ENCODE measurements at regions not wholly inside any gene's neighbourhood (a gene's known extent, or its start where the extent isn't known, plus 50 kb on each side); places are given as distances from the start of the nearest gene placed in this dataset.

DNA sequence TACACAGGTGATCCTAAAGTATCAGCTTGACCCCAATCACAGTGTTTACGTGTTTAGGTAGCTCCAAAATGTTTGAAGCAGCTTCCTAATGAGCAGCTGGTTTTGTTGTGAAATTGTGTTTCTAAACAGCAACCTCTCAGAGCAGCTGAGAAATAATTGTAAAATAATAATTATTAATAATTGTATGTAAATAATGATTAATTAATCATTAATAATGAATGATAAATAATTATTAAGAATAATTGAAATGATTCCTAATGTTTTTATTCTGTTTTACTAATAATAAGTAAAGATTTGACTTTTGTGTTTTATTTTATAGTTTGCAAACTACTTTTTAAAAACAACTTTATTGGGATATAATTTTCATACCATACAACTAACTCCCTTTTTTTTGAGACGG is 182.2 kb downstream of the URB2 start:
- no peak overlapping the region for H3K27ac ChIP-seq
- TF ChIP-seq, protein P1, sequence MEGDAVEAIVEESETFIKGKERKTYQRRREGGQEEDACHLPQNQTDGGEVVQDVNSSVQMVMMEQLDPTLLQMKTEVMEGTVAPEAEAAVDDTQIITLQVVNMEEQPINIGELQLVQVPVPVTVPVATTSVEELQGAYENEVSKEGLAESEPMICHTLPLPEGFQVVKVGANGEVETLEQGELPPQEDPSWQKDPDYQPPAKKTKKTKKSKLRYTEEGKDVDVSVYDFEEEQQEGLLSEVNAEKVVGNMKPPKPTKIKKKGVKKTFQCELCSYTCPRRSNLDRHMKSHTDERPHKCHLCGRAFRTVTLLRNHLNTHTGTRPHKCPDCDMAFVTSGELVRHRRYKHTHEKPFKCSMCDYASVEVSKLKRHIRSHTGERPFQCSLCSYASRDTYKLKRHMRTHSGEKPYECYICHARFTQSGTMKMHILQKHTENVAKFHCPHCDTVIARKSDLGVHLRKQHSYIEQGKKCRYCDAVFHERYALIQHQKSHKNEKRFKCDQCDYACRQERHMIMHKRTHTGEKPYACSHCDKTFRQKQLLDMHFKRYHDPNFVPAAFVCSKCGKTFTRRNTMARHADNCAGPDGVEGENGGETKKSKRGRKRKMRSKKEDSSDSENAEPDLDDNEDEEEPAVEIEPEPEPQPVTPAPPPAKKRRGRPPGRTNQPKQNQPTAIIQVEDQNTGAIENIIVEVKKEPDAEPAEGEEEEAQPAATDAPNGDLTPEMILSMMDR (conservative IDR thresholded peaks at IDR 0.05), result no peak
- no peak for TF ChIP-seq ZFX (IDR thresholded peaks at IDR 0.05)

DNA sequence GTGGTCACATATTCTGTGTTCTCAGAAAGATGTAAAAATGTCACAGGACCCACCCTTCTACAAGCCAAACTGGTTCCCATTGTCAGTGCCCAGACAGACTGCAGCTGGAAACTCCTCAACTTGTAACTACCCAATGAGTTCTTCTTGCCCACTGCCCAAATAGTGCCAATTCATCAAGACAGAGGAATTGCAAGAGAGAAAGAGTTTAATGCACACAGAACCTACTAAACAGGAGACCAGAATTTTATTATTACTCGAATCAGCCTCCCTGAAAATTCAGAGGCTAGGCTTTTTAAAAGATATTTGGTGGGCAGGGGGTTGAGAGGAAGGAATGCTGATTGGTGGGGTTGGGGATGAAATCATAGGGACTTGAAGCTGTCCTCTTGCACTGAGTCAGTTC is 184.1 kb downstream of the URB2 start:
- no peak overlapping the region for H3K27ac ChIP-seq
- TF ChIP-seq, protein P1 (conservative IDR thresholded peaks at IDR 0.05), result no peak
- TF ChIP-seq ZFX (IDR thresholded peaks at IDR 0.05), result no peak

DNA sequence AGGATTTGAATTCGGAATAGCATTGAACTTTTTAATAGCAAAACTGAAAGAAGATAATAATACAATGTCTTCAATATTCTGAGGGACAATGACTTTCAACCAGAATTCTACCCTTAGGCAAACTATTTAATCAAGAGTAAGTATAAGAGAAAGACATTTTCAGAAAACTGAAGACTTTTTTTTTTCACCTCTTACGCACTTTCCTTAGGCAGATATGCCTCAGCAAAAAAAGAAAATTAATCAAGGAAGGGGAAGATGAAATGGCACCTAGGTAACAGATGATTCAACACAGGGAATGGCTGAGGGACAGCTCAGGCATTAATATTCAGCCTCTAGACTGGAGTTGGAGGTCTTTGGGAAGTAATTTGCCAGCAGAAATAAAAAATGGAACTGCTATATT is 184.9 kb downstream of the URB2 start:
- no peak for TF ChIP-seq ZFX (IDR thresholded peaks at IDR 0.05)
- TF ChIP-seq, protein P1 (conservative IDR thresholded peaks at IDR 0.05), result no peak
- no peak overlapping the region for H3K27ac ChIP-seq

DNA sequence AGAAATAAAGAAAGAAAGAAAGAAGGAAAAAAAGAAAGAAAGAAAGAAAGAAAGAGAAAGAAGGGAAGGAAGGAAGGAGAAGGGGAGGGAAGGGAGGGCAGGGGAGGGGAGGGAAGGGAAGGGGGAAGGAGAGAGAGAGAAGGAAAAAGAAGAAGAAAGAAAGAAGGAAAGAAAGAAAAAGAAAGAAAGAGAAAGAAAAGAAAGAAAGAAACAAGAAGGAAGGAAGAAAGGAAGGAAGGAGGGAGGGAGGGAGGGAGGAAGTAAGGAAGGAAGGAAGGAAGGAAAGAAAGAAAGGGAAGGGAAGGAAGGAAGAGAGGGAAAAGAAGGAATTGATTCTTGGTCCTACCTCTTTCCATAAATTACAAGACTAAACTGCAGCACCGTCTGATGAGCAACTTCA is 186.1 kb downstream of the URB2 start:
- H3K27ac ChIP-seq, result no peak overlapping the region
- no peak for TF ChIP-seq ZFX (IDR thresholded peaks at IDR 0.05)
- TF ChIP-seq, protein P1 (conservative IDR thresholded peaks at IDR 0.05), result no peak

DNA sequence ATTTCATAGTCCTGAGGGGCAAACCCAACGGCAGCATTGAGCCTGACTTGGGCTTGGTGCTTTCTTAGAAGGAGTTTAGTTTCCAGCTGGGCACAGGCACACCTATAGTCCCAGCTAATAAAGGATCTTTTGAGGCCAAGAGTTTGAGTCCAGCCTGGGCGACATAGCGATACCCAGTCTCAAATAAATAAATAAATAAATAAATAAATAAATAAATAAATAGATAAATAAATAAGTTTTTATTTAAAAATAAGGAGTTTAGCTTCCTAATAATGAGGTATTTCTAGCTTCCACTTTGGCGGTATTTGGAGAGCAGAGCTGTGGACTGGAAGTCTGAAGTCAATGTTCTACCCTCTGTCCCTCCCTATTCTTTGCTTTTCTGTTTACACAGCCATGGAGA is 186.6 kb downstream of the URB2 start:
- H3K27ac ChIP-seq, result no peak overlapping the region
- TF ChIP-seq ZFX (IDR thresholded peaks at IDR 0.05), result no peak
- TF ChIP-seq, protein P1 (conservative IDR thresholded peaks at IDR 0.05), result no peak

DNA sequence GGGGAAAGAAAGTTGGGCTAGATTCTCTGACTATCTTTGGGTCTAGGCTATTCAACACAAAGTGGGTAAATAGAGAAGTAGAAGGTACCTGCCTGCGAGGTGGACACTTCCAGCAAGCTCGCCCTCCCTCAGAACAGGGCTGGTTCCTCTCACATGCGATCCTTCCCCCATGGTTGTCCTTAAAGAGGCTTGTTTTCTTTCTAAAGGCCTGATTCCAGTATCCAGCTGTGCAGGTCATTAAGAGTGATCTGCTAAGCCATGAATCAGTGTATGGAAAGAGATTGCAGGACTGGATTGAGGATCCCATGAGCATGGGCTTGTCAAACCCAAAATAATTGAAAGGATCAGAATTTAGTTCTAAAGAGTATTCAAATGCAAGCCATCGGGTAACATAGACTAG is 189.0 kb downstream of the URB2 start:
- H3K27ac ChIP-seq, result no peak overlapping the region
- TF ChIP-seq ZFX (IDR thresholded peaks at IDR 0.05), result no peak
- TF ChIP-seq, protein P1 (conservative IDR thresholded peaks at IDR 0.05), result no peak

DNA sequence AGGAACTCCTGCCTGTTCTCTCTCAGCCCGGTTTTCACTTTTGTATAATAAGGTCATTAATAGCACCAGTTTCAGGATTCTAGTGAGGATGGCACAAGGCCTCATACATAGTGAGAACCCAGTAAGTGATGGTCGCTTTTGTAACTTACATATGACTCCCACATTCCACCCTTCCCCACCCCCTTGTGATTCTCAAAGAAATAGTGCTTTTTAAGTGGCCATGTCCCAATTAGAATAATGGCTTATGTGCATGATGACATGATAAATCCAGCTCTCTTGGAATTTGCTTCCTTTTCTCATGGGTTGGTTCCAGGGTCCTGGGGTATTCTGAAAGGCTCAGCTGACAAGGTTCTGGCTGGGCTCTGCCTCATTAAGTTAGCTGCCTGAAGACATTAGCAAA is 189.9 kb downstream of the URB2 start:
- TF ChIP-seq ZFX (IDR thresholded peaks at IDR 0.05), result no peak
- TF ChIP-seq, protein P1 (conservative IDR thresholded peaks at IDR 0.05), result no peak
- H3K27ac ChIP-seq, result no peak overlapping the region
